Parathyroid adenoma (tissue), 2 donors: ENCODE measurements at regions not wholly inside any gene's neighbourhood (a gene's known extent, or its start where the extent isn't known, plus 50 kb on each side); places are given as distances from the start of the nearest gene placed in this dataset.

Source experiments
- H2AFZ ChIP-seq: fragments of 300-600 bp; sonication (generic); one replicate; pipeline ENCODE4 v1.7.0; 2017; ENCODE audit warnings: antibody characterized with exemption, mild to moderate bottlenecking
- H3K27ac ChIP-seq: fragments of 300-600 bp; sonication (generic); one replicate; pipeline ENCODE4 v1.7.0; 2017
- H3K27me3 ChIP-seq: fragments of 300-600 bp; sonication (generic); one replicate; pipeline ENCODE4 v1.7.0; 2017; ENCODE audit warnings: low read length; ENCODE audit not compliant: control insufficient read depth, insufficient read depth
- H3K36me3 ChIP-seq: fragments of 300-600 bp; sonication (generic); one replicate; pipeline ENCODE4 v1.7.0; 2017; ENCODE audit warnings: low read length; ENCODE audit not compliant: control insufficient read depth, insufficient read depth
- H3K4me1 ChIP-seq: fragments of 300-600 bp; sonication (generic); one replicate; pipeline ENCODE4 v1.7.0; 2017; ENCODE audit warnings: control low read depth
- H3K4me2 ChIP-seq: fragments of 300-600 bp; sonication (generic); one replicate; pipeline ENCODE4 v1.7.0; 2017; ENCODE audit warnings: low read length
- H3K4me3 ChIP-seq: fragments of 300-600 bp; sonication (generic); one replicate; pipeline ENCODE4 v1.7.0; 2017; ENCODE audit warnings: low read depth, low read length
- H3K79me2 ChIP-seq: fragments of 300-600 bp; sonication (generic); one replicate; pipeline ENCODE4 v1.7.0; 2017; ENCODE audit warnings: control low read depth
- H3K9ac ChIP-seq: fragments of 300-600 bp; sonication (generic); one replicate; pipeline ENCODE4 v1.7.0; 2017; ENCODE audit warnings: mild to moderate bottlenecking
- H3K9me3 ChIP-seq: fragments of 300-600 bp; sonication (generic); one replicate; pipeline ENCODE4 v1.7.0; 2017; ENCODE audit warnings: low read length; ENCODE audit not compliant: control insufficient read depth
- CTCF ChIP-seq: fragments of 300-600 bp; sonication (generic); IDR thresholded peaks from one replicate; pipeline ENCODE4 v1.7.0; 2017; ENCODE audit warnings: antibody characterized with exemption, mild to moderate bottlenecking
- donor health status: primary hyperparathyroidism.

- Histone ChIP-seq H3K27me3 (no peaks in the 10 kb centered on the region), H3K36me3 (no peaks in the 10 kb centered on the region), H3K4me2 (no peak overlapping the region), H2AFZ (no peak overlapping the region), H3K27ac (no peak overlapping the region), H3K79me2 (no peaks in the 10 kb centered on the region), H3K4me1 (no peaks in the 10 kb centered on the region), H3K9me3 (no peaks in the 10 kb centered on the region), H3K4me3 (no peak overlapping the region), H3K9ac (no peak overlapping the region)
- no peak for TF ChIP-seq CTCF
Observed at GRCh38 chr18:45521136-45521535, 94.1 kb upstream of the SLC14A2 start.

GRCh38 chr18:45521777-45522176 lies 93.5 kb upstream of the SLC14A2 start:
- no peak overlapping the region for H3K27ac ChIP-seq
- H2AFZ ChIP-seq, result no peak overlapping the region
- H3K4me1 ChIP-seq, result no peaks in the 10 kb centered on the region
- H3K27me3 ChIP-seq, result no peaks in the 10 kb centered on the region
- H3K9ac ChIP-seq, result no peak overlapping the region
- no peak overlapping the region for H3K4me2 ChIP-seq
- no peaks in the 10 kb centered on the region for H3K36me3 ChIP-seq
- H3K9me3 ChIP-seq, result no peaks in the 10 kb centered on the region
- no peak for TF ChIP-seq CTCF
- no peaks in the 10 kb centered on the region for H3K79me2 ChIP-seq
- H3K4me3 ChIP-seq, result no peak overlapping the region

GRCh38 chr18:45522371-45522770 lies 92.9 kb upstream of the SLC14A2 start:
- Histone ChIP-seq H3K27me3 (no peaks in the 10 kb centered on the region), H3K36me3 (no peaks in the 10 kb centered on the region), H3K4me3 (no peak overlapping the region), H3K79me2 (no peaks in the 10 kb centered on the region), H3K27ac (no peak overlapping the region), H3K4me2 (no peak overlapping the region), H3K9ac (no peak overlapping the region), H2AFZ (no peak overlapping the region), H3K4me1 (no peaks in the 10 kb centered on the region), H3K9me3 (no peaks in the 10 kb centered on the region)
- TF ChIP-seq CTCF, result no peak

- H3K9me3 ChIP-seq, result no peaks in the 10 kb centered on the region
- no peak for TF ChIP-seq CTCF
Observed at GRCh38 chr18:45525301-45525700, 90.0 kb upstream of the SLC14A2 start.

GRCh38 chr18:45526114-45526841 lies 89.0 kb upstream of the SLC14A2 start:
- Histone ChIP-seq H3K4me1 (no peaks in the 10 kb centered on the region), H3K4me3 (no peak overlapping the region), H2AFZ (no peak overlapping the region), H3K27me3 (no peaks in the 10 kb centered on the region), H3K9me3 (no peaks in the 10 kb centered on the region), H3K27ac (no peak overlapping the region), H3K36me3 (no peaks in the 10 kb centered on the region), H3K9ac (no peak overlapping the region), H3K4me2 (no peak overlapping the region), H3K79me2 (no peaks in the 10 kb centered on the region)
- TF ChIP-seq CTCF, result no peak

More at GRCh38 chr18:45525301-45525700, 90.0 kb upstream of the SLC14A2 start:
- Histone ChIP-seq H3K4me2 (no peak overlapping the region), H3K4me1 (no peaks in the 10 kb centered on the region), H3K4me3 (no peak overlapping the region), H2AFZ (no peak overlapping the region), H3K27ac (no peak overlapping the region), H3K27me3 (no peaks in the 10 kb centered on the region), H3K79me2 (no peaks in the 10 kb centered on the region), H3K9ac (no peak overlapping the region), H3K36me3 (no peaks in the 10 kb centered on the region)
